Tibial nerve (tissue), 4 donors: ENCODE measurements at regions not wholly inside any gene's neighbourhood (a gene's known extent, or its start where the extent isn't known, plus 50 kb on each side); places are given as distances from the start of the nearest gene placed in this dataset.

ENCODE experiments used
- CTCF ChIP-seq, 5 experiments: fragments of 200-600 bp in 3 of 5; fragments of 450-650 bp in 2 of 5; sonication (generic) in 3 of 5; IDR thresholded peaks; one replicate each; pipeline ENCODE4 v1.5.1; 2016 to 2019; ENCODE audit warnings: antibody characterized with exemption in 5 of 5, mild to moderate bottlenecking in 3 of 5, moderate library complexity in 2 of 5
- EP300 ChIP-seq, 2 donors: sonication (generic); formaldehyde crosslinking; IDR thresholded peaks; one replicate each; pipeline ENCODE4 v1.6.1; 2017; ENCODE audit warnings: antibody characterized with exemption in 2 of 2, mild to moderate bottlenecking in 1 of 2

DNA sequence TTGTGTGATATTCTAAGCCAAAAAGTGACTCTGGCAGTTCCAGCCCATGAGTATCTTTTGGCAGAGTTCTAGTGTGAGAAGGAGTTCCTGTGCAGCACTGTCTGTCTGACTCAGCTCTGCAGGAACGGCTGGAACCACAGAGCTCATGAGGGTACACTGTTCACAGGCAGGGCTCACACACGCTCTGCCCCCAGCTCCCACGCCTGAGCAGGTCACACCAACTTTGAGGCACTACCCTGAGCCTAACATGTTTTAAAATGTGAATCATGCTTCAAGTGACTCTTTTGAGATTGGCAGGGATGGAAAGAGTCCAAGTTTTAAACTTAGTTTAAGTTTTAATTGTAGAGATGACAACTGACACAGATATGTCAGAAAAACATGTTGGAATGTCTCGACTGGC, 1203.3 kb downstream of the UQCRFS1 start:
- TF ChIP-seq CTCF (IDR thresholded peaks at IDR 0.05) = no peak
- no peak for TF ChIP-seq EP300 (IDR thresholded peaks at IDR 0.05)
